Activated CD4-positive, alpha-beta T cell treated with anti-CD3 and anti-CD28 coated beads, Interleukin-2, amount 50 U/mL, for 4 hours (primary cell): ENCODE measurements at regions not wholly inside any gene's neighbourhood (a gene's known extent, or its start where the extent isn't known, plus 50 kb on each side); places are given as distances from the start of the nearest gene placed in this dataset.

ENCODE experiments used
- DNase-seq, 2 experiments: peaks; one replicate each; pipeline ENCODE4 v3.0.0-alpha.2; 2020

DNA sequence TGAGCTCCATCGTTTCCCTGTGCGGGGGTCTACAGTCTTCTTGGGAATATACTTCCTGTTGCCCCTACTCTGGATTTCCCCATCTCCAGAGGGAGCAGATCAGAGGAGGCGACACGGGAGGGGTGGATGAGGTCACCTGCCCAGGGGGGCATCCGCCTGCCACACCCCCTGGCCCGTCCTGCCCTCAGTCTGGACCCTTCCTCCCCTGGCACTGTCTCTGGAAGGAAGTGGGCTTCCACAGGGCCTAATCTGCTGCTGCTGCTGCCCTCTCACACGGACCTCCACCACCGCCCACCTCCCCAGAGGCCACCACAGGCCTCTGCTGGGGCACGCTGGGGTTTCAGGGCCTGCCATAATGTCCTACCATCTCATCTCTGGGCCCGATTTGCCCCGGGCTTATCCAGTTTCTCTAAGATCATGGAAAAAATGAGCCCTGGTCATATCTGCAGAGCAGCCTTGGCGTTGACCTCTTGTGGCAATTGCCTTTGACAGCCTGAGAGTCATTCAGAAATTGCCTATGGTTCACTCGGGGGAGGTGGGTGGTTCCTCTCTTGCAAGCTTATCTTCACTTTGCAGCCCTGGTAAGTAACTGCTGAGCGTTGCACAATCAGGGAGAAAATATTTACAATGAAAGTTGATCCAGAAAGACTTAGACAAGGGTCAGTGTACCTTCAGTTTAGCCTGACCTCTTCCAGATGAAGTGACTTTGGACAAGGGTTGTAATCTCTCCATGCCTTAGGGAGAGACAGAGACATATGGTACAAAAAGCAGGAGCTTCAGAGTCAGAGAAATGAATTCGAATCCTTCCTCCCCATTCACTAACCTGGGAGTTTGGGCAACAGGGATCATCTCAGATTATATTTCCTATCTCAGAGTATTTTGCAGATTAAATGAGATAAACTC is 252.4 kb downstream of the TOMM20 start:
- no peak for DNase-seq

DNA sequence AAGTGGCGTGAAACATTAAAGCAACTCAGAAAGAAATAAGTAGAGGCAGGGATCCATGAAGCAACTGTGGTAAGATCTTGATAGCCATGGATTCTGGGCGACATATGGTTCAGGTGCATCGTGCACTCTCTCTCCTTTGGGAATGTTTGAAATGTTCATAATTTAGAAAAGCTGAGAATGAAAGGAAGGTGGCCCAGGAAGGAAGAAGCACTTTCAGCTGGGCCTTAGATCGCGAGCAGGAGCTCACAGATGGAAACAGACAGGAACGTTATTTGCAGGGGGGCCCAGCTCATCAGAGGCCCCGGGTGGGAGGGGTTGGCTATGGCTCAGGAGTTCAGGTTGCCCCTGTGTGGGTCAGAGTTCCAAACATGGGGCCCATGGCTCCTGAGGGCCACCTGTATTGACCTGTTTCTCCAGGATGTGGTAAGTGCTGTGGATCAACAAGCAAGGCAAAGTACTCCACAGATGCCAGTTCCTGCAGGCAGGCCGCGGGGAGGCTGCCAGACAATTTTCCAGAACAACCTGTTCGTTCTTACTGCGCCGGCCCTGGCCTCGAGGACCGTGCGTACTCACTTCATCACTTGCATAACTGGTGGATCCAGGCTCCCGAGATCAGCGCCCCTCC is 253.2 kb downstream of the TOMM20 start:
- no peak for DNase-seq

DNA sequence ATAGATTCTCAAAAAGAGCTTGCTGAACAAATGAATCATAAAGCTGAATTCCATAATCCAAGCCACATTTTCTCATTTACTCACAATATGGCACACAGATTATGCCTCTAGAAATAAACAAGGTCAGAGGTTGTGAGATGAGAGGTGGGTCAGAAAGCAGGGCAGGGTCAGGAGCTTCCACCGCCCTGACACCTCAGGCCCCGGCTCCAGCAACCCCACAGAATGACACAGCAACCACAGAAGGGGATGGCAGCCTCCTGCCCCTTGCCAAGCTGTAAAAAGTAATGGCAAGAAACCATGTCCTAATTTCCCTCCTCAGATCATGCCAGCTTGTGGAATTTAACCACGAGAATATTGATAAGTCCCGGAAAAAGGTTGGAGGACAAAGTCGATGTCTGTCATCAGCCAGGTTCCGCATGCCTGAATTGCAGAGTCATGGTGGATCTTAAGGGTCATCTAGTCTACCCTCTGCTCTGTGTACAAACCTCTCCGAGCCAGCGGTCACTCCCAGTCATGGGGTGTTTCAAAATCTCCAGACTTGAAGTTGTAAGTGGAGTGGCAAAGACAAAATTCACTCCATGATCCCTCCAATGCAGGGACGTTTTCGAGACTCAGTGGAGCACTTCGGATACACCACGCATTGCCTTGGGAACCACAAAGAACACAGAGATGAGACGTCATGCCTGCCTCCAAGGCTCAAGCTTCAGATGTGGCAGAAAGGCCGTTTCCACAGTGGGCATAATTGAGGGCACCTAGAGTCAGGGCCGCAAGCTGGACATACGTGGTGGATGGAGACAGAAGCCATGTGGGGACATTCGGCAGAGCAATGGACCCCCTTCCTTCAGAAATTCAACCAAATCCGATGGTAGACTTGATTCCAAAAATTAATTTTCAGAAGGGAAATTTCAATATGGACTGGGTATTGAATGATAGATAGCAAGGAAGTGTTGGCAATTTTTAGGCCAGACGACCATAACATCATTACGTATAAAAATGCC is 254.0 kb downstream of the TOMM20 start:
- DNase-seq: no peak

DNA sequence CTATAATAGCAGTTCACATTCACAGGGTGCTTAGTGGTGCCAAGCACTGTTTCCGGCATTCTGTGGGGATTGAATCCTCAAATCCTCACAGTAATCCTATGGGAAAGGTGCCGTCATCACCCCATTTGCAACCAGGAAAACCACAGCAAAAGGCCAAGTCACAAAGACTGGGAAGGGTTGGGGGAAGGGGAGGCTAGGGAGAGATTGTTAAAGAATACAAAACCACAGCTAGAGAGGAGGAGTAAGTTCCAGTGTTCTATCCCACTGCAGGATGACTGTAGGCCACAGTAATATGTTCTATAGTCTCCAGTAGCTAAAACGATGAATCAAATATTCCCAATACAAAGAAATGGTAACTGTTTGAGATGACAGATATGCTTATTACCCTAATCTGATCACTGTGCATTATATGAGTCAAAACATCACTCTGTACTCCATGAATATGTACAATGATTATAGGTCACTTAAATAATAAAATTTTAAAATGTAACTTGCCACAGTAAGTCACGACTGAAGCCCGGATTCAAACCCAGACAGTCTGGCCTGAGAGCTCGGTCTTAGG is 256.8 kb downstream of the TOMM20 start:
- DNase-seq: no peak

DNA sequence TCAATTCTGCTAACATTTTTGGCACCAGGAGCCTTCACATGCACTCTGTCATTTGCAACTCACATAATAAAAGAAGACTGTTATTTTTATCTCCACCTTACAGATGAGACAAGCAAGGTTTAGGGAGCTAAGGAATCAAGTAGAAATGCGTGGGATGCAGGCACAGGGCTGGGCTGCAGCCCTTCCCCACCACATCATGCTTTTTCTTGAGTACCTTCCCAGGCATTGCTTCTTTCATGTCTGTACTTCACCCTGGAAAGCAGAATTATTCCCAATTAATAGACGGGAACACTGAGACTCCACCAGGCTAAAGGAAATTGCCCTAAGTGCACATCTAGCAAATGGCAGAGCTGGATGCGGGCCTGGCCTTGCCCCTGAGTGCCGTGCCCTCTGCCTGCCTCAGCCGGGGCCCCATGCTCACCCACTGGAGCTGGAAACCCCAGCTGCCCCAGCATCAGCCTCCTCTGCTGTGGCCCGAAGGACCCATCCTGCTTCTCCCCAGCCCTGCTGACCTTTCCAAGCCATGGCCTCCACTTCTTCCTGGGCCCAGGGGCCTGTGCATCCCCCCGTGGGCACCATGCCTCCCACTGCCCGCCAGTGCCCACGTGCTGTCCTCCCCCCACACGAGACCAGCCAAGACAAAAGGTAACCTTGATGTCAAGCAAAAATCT is 257.5 kb downstream of the TOMM20 start:
- DNase-seq: no peak

DNA sequence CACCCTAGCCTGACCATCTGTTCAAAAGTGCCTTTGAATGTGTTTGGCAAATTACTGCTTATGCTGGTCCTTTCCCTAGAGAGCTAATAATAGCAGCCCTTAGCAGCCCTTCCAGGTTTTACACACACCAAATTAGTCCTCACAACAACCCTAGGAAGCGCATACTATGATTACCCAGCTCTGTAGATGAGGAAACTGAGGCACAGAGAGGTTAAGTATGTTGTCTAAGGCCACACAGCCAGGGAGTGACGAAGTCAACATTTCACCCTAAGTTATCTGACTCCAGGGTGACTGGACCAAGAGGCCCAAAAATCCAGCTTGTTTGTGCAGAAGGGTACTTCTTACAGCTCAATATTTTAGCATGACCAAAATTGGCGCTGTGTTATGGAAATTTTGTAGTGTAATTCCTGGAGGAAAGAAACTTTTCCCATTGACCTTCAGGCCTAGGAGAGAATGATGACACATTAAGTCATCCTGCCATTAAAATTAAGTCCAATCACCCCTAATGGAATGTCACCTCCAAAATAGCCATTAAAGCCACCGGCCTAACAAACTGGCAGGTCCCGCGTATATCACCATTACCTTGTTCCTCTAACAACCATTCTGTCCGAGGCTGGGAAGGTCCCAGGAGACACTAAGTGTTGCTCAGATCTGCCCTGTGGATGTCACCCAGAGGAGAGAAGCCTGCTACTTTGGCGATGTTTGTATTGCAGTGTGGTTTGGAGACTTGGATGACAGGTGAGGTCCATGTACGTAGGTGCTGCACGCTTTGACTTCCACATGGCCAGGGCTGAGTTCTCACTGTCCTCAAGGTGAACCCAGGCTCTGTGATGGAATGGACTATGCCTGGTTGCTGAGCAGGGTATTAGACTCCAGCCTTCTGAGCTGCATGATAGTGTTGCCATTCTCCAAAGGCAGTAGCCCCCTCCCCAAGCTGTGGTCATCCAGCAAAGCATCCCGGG is 258.3 kb downstream of the TOMM20 start:
- no peak for DNase-seq

DNA sequence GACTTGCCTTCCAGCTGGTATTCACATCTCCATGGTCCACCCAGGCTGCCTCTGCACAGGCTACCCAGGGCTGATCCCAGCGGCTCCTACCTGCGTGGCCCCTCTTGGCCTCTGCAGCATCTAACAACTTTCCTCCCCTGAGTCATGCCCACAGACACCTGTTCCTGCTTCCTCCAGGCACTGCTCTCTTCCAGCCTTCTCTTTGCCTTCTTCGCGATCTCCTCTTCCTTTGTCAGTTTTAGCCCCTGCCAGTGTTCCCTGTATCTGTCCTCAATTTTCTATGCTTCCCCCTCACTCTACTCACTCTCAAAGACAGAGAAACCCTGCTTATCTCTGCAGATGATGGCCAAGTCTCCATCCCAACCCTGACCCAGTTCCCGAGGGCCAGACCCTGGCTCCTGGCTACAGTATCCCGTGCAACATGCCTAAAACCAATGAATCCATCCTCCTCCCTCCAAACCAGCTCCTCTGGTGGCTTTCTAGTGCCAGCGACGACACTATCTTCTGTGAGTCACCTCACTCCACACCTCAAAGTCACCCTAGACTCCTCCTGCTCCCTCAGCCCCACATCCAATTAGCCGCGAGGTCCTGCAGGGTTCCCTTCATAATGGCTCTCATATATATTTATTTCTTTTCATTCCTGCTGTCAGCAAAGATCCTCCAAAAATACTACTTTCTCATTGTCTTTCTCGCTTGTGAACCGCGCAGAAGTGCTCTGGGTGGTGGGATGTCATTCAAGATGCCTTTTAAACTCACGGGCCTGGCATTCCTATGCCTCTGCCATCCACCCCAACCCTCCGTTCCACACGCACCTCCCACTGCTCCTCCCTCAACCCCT is 259.2 kb downstream of the TOMM20 start:
- DNase-seq: no peak

DNA sequence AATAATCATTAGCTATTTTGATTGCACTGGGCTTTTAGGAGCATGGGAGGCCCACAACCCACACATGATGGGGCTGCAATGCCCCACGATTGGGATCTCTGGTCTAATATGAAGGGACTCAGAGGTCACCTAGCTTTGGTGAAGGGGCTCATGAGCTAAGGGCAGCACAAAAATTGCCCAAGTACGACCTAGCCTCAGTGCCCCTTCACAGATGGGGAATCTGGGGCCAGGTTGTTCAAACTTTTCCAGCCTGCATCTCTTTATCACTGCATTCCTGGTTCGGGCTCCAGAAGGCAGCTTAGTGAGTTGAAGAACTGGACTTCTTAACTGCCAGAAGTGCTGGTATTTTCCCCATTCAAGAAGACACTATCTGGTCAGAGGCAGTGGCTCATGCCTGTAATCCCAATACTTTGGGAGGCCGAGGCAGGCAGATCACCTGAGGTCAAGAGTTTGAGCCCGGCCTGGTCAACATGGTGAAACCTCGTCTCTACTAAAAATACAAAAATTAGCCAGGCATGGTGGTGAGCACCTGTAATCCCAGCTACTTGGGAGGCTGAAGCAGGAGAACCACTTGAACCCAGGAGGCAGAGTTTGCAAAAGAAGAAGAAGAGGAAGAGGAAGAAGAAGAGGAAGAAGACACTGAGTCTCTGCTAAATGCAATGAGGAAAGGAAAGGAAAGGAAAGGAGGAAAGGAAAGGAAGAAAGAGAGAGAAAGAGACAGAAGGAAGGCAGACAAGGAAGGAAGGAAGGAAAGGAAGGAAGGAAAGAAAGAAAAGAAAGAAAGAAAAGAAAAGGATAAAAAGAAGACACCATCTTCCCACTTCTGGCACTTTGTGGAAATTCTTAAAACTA is 258.5 kb upstream of the IRF2BP2 start:
- no peak for DNase-seq

DNA sequence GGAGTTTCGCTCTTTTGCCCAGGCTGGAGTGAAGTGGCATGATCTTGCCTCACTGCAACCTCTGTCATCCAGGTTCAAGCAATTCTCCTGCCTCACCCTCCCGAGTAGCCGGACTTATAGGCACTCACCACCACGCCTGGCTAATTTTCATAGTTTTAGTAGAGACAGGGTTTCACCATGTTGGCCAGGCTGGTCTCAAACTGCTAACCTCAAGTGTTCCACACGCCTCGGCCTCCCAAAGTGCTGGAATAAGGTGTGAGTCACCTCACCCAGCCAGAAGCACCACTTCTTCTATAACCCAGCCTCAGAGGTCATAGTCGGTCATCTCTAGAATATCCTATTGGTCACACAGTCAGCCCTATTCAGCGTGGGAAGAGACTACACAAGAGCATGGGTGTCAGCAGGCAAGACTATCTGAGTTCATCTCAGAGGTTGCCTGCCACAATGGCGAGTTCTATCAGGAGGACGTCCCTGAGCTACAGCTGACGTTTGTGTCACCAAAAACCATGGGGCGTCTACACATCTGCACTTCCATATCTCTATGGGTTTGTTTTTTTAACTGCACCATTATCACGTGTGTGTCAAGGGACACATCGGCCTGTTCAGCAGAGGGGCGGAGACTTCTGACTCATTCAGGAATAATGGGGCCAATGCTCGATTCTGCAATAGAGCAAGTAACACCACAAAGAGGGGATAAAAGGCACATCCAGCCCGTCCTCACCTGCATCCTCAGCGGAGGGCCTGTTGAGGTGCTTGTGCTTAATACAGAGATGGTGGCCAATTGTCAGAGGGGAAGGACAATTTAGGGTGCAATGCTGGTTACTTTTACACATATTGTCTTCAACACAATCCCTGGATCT is 256.3 kb upstream of the IRF2BP2 start:
- DNase-seq: no peak

DNA sequence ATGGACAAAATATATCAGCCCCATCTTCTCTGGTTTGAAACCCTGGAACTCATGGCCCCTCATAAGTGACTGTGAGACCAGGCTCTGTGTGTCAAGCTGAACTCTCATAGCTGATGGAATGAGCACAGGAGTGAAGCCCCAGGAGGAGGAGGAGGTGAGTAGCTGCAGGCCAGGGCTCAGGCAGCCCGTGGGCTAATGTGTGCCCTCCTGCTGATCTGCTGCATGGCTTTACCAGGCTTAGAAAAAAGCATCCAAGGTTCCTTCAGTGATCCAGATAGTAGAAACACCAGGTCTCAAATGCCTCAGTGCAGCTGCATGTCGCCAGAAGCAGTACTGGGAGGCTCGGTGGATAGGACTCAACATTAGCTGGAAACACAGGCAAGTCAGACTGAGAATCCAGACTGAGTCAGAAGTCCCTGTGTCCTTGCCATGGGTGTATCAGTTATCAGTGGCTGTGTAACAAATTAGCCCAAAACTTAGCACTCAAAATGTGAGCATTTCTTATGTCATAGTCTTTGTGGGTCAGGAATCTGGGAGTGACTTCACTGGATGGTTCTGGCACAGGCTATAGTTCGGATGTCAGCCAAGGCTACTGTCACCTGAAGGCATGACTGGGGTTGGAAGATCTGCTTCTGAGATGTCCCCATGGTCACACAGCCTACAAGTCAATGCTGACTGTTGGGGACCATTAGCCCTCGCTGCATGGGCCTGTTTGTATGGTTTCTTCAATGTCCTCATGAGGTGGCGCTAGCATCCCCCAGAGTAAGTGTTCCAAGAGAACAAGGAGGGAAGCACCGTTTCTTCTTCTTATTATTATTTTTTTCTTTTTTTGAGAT is 255.4 kb upstream of the IRF2BP2 start:
- no peak for DNase-seq

DNA sequence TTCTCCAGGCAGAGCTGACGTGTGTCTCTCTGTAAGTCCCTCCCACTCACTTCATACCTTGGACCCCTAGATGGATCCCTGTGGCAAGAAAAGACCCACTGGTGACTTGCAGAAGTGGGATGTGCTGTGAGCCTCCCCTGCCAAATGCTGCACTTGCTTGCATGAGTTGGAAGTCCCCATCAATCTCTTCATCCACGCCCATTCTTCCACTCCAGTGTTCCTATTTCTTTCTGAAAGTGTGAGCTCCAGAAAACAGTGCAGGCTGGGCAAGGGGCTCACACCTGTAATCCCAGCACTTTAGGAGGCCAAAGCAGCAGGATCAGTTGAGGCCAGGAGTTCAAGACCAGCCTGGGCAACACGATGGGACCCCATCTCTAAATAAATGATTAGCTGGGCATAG is 254.1 kb upstream of the IRF2BP2 start:
- DNase-seq: no peak

DNA sequence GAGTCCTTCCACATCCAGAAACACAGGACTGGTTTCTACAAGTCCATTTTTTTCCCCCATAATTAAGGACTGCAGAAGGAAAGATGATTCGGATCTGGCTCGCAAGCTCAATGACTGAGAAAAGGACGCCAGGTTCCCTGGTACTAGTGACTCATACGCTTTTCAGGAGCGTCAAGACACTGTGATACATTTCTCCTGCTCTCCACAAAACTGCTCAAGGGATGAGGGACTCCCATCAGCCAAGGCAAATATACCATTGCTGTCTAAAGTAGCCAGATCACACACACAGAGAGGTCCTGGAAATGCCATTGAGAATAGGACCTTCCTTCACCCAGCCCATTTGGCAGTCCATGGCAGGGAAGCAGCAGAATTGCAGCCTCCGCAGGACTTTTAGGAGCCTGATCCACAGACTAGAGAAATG is 253.6 kb upstream of the IRF2BP2 start:
- no peak for DNase-seq

DNA sequence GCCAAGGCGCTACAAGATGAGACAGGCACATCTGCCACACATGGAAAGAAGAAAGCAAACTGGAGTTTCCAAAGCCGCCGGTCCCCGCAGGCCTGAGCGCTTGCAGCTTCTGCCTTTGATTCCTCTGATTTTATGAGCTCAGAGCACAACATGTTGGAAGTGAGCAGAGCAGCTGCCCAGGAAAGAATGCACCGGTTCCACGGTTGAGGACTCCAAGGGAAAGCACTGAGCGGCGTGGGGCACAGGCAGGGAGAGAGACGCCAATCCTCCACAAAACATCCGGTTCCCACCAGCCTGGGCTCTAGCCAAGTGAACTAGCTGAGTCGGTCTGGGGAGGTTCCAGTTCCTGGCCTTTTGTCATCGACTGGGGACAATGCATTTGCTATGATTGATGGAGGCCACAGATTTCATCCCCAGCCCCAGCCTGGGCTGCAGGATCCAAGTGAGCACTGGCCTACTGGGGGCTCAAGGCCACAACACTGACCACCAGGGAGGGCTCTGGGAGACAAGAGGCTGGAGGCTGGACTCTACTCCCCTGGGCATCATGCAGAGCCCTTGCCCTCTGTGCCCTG is 253.1 kb upstream of the IRF2BP2 start:
- DNase-seq: no peak

DNA sequence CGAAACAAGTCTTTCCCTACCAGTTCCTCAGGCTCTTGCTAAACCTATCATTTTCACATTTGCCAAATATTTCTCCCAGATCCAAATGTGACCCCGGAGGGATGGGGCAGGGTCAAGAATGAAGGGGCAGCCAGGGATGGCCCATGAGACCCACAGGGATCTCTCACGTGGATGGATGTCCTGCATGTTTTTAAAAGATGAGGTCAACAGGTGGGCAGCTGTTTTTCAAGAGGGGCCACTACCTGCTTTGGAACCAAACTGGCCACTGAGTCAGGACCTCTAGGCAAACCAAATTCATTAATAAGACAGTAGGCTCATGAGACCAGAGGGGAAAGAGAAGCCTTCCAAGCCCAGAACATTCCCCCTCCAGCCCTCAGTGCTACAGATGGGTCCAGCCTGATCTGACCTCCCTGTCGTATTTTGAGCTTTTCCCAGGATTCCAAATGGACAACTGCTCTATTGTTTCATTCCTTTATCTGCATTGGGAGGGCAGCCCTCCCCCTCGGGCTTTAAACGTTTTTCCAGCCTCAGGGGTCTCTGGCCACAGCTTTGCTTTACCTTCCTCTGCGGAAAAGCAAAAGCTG is 252.5 kb upstream of the IRF2BP2 start:
- no peak for DNase-seq

DNA sequence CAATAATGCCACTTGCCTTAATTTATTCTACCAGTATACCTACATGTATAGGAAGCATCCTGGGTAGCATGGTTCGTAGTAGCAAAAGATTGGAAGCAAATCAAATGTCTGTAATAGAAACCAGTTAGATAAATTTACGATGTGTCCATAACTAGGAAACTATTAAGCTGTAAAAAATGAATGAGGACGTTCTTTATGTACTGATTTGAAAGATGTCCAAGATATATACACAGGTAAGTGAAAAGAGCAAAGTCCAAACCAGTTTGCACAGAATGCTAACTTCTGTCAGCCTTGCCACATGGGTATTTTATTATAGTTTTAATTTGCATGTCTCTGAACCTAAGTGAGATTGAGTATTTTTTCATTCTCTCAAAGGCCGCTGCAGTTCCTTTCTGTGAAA is 251.8 kb upstream of the IRF2BP2 start:
- DNase-seq: no peak

DNA sequence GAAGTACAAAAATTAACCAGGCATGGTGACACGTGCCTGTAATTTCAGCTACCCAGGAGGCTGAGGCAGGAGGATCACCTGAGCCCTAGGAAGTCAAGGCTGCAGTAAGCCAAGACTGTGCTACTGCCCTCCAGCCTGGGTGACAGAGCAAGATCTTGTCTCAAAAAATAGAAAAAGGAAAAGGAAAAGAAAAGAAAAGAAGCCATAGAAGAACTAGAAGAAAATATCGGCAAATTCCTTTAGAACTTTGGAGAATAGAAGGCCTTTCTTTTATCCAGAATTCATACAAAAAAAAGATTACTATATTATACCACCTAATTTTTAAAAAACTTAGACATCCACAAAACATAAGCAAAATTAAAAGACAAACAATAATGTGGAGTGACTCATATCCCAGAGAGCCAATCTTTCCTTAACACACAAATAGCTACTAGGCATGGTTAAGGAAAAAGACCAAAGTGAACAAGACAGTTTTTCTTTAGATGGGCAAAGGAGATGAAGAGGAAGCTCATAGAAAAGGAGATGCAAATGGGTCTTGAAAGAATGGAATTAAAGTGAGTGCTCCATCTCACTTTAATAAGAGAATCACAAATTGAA is 251.1 kb upstream of the IRF2BP2 start:
- DNase-seq: no peak
